ENCODE measurements at regions not wholly inside any gene's neighbourhood (a gene's known extent, or its start where the extent isn't known, plus 50 kb on each side); places are given as distances from the start of the nearest gene placed in this dataset.
"Not testable (repeated sequence)": the region's sequence is repeated elsewhere in the genome, so short reads cannot be mapped to it uniquely, and the experiment has no call there.

DNA sequence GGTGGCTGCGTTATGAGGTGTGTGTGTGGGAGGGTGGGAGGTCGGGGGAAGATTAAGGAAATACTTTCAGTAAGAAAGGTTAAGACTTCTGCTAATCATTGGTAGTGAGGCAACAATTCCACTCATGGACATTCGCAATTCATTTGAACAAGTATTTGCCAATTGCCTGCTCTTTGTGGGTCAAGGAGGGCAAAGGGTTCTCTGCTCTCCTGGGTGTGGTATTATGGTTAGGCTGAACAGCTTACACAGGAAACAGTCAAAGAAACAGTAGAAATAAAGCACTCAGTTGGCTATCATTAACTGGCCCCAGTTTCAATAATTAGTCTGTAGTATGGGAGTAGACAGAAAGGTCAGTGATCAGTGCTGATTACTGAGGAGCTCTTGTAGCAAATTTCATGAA is 357.0 kb upstream of the FANCL start:
- H3K27ac Mint-ChIP-seq: no peak overlapping the region
- no peak overlapping the region for H3K4me3 Mint-ChIP-seq
- TF ChIP-seq, protein P1, sequence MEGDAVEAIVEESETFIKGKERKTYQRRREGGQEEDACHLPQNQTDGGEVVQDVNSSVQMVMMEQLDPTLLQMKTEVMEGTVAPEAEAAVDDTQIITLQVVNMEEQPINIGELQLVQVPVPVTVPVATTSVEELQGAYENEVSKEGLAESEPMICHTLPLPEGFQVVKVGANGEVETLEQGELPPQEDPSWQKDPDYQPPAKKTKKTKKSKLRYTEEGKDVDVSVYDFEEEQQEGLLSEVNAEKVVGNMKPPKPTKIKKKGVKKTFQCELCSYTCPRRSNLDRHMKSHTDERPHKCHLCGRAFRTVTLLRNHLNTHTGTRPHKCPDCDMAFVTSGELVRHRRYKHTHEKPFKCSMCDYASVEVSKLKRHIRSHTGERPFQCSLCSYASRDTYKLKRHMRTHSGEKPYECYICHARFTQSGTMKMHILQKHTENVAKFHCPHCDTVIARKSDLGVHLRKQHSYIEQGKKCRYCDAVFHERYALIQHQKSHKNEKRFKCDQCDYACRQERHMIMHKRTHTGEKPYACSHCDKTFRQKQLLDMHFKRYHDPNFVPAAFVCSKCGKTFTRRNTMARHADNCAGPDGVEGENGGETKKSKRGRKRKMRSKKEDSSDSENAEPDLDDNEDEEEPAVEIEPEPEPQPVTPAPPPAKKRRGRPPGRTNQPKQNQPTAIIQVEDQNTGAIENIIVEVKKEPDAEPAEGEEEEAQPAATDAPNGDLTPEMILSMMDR (IDR thresholded peaks at IDR 0.05; ENCODE audit: unreplicated experiment): no peak
- peaks cover 8% of the 10 kb centered on the region for H3K4me1 Mint-ChIP-seq
- no peaks in the 10 kb centered on the region for H3K27me3 Mint-ChIP-seq (ENCODE audit: low read depth)
- no peak for DNase-seq (ENCODE audit: low spot score in 2 of 2, unreplicated experiment in 2 of 2)
- peaks cover 8% of the 10 kb centered on the region for H3K9me3 Mint-ChIP-seq
- H3K36me3 Mint-ChIP-seq: peaks cover 2% of the 10 kb centered on the region

DNA sequence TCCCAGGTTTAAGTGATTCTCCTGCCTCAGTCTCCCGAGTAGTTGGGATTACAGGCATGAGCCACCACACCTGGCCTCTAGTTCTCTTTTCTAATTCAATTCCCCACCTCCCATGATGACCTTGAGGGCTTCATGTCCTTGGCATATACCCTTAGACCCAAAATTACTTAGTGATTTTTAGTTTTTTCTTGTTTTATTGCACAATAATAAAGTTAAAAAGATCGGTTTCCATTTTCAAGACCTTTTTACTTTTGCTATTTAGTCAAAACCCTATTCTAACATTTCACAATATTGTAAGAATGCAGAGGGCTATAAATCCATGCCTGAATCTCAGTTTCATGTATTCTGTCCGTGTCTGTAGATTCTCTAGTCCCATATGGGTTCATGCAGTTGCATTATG is 354.6 kb upstream of the FANCL start:
- no peaks in the 10 kb centered on the region for H3K27me3 Mint-ChIP-seq (ENCODE audit: low read depth)
- TF ChIP-seq, protein P1 (IDR thresholded peaks at IDR 0.05; ENCODE audit: unreplicated experiment): no peak
- peaks cover 2% of the 10 kb centered on the region for H3K36me3 Mint-ChIP-seq
- H3K9me3 Mint-ChIP-seq: peaks cover 8% of the 10 kb centered on the region
- H3K4me1 Mint-ChIP-seq: peaks cover 8% of the 10 kb centered on the region
- no peak overlapping the region for H3K27ac Mint-ChIP-seq
- no peak for DNase-seq (ENCODE audit: low spot score in 2 of 2, unreplicated experiment in 2 of 2)
- H3K4me3 Mint-ChIP-seq: no peak overlapping the region

DNA sequence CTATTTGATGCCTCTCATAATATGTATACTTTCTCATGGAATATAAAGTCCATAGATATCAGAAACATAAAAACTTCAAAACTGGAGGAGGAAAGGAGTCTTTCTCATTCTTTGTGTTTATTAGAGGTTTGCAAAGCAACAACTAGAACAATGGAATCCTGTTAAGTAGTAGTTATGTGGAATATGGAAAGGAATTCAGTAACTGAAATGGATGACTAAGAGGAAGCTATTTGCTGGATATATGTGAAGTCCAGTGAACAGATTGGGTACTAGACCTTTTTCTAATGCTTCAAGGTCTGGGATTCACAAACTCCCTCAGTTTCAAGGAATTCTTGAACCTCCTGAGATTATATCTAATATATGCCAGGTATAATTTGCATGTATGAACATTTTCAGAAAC is 353.6 kb upstream of the FANCL start:
- H3K4me3 Mint-ChIP-seq: no peak overlapping the region
- H3K9me3 Mint-ChIP-seq: peaks cover 8% of the 10 kb centered on the region
- peaks cover 8% of the 10 kb centered on the region for H3K4me1 Mint-ChIP-seq
- no peak for DNase-seq (ENCODE audit: low spot score in 2 of 2, unreplicated experiment in 2 of 2)
- H3K27me3 Mint-ChIP-seq (ENCODE audit: low read depth): no peaks in the 10 kb centered on the region
- H3K36me3 Mint-ChIP-seq: peaks cover 2% of the 10 kb centered on the region
- TF ChIP-seq, protein P1 (IDR thresholded peaks at IDR 0.05; ENCODE audit: unreplicated experiment): no peak
- no peak overlapping the region for H3K27ac Mint-ChIP-seq

DNA sequence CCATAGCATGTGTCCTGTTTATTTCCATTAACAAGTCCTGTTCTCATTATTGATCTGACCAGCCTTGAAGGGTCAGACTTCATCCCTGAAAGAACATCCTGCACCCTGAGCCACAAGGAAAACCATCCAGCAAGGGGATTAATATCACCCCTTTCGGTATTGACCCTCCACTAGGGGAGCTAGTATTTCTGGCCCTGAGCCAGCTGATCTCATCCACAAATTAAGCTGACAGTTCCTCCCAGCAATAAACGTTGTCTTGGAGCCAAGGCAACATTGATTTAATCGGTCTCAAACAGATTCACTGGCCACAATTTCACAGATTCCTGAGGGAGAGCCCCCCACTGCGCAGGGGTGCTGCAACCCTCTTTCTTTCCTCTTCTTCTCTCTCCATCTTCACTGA is 353.1 kb upstream of the FANCL start:
- Mint-ChIP-seq H3K4me3 (no peak overlapping the region), H3K27ac (no peak overlapping the region), H3K36me3 (peaks cover 2% of the 10 kb centered on the region), H3K9me3 (peaks cover 8% of the 10 kb centered on the region), H3K27me3 (ENCODE audit: low read depth) (no peaks in the 10 kb centered on the region), H3K4me1 (peaks cover 8% of the 10 kb centered on the region)
- TF ChIP-seq, protein P1 (IDR thresholded peaks at IDR 0.05; ENCODE audit: unreplicated experiment): no peak
- no peak for DNase-seq (ENCODE audit: low spot score in 2 of 2, unreplicated experiment in 2 of 2)

DNA sequence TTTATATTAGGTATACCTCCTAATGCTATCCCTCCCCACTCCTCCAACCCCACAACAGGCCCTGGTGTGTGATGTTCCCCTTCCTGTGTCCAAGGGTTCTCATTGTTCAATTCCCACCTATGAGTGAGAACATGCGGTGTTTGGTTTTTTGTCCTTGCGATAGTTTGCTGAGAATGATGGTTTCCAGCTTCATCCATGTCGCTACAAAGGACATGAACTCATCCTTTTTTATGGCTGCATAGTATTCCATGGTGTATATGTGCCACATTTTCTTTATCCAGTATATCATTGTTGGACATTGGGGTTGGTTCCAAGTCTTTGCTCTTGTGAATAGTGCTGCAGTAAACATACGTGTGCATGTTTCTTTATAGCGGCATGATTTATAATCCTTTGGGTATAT is 345.1 kb upstream of the FANCL start:
- H3K27ac Mint-ChIP-seq; H3K27me3 Mint-ChIP-seq (ENCODE audit: low read depth); H3K4me1 Mint-ChIP-seq; DNase-seq (ENCODE audit: low spot score in 2 of 2, unreplicated experiment in 2 of 2); H3K4me3 Mint-ChIP-seq; H3K36me3 Mint-ChIP-seq; H3K9me3 Mint-ChIP-seq: not testable (repeated sequence)

DNA sequence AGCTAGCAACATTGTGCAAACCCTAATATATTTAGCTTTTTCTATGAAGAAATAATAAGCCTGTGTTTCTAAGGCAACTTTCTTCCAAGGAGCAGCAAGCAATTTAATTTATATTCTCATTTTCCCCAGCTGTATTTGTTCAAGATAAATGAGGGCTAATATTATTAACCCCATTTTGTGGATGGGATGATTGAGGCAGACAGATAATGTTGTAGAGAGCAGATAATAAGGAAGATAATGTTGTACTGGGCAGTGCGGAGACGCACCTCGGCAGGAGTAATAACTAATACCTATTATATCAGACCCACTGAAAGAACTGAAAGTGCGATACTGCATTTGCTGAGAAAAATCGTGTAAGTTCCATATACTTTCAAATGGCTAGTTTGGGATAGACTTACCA is 344.1 kb upstream of the FANCL start:
- no peak for DNase-seq (ENCODE audit: low spot score in 2 of 2, unreplicated experiment in 2 of 2)
- H3K27ac Mint-ChIP-seq: no peak overlapping the region
- H3K4me3 Mint-ChIP-seq: no peak overlapping the region
- TF ChIP-seq, protein P1 (IDR thresholded peaks at IDR 0.05; ENCODE audit: unreplicated experiment): no peak
- H3K9me3 Mint-ChIP-seq: peaks cover 4% of the 10 kb centered on the region
- H3K4me1 Mint-ChIP-seq: no peaks in the 10 kb centered on the region
- H3K36me3 Mint-ChIP-seq: no peaks in the 10 kb centered on the region
- H3K27me3 Mint-ChIP-seq (ENCODE audit: low read depth): no peaks in the 10 kb centered on the region

Measured in mesothelial cell of epicardium (in vitro differentiated cells).